NCI-H226 (cell line): ENCODE measurements at regions not wholly inside any gene's neighbourhood (a gene's known extent, or its start where the extent isn't known, plus 50 kb on each side); places are given as distances from the start of the nearest gene placed in this dataset.

Source experiments
- DNase-seq: peaks from one replicate; pipeline ENCODE4 v3.0.0-alpha.2; 2015

- no peak for DNase-seq
Observed at GRCh38 chr4:79017481-79017880, 78.2 kb upstream of the PAQR3 start.

- DNase-seq, result no peak
Observed at GRCh38 chr4:79016878-79017277, 77.6 kb upstream of the PAQR3 start.

GRCh38 chr4:79015411-79015810 is 76.2 kb upstream of the PAQR3 start:
- no peak for DNase-seq

- no peak for DNase-seq
Observed at GRCh38 chr4:79014230-79014629, 75.0 kb upstream of the PAQR3 start.

- DNase-seq, result no peak
Observed at GRCh38 chr4:79013756-79014155, 74.5 kb upstream of the PAQR3 start.

- DNase-seq, result no peak
Observed at GRCh38 chr4:78990938-78991810, 51.9 kb upstream of the PAQR3 start.

- DNase-seq, result no peak
Observed at GRCh38 chr4:78989697-78990270, 50.5 kb upstream of the PAQR3 start.
